ENCODE measurements at regions not wholly inside any gene's neighbourhood (a gene's known extent, or its start where the extent isn't known, plus 50 kb on each side); places are given as distances from the start of the nearest gene placed in this dataset.

GRCh38 chrX:36897690-36898089 lies 110.5 kb upstream of the FAM47C start:
- TF ChIP-seq POLR2A (IDR thresholded peaks at IDR 0.05; ENCODE audit: low read length): no peak
- no peak for TF ChIP-seq GATA1 (IDR thresholded peaks at IDR 0.05; ENCODE audit: low read depth, low read length)
